Mammary epithelial cell (primary cell): ENCODE measurements at regions not wholly inside any gene's neighbourhood (a gene's known extent, or its start where the extent isn't known, plus 50 kb on each side); places are given as distances from the start of the nearest gene placed in this dataset.

ENCODE experiments used
- EZH2 ChIP-seq: IDR thresholded peaks from 2 replicates; pipeline ENCODE4 v1.6.1; 2012; ENCODE audit warnings: low read length, inconsistent platforms, borderline replicate concordance
- TF ChIP-seq, protein P1 (sequence below), 2 donors: IDR thresholded peaks in 1 of 2; conservative IDR thresholded peaks in 1 of 2; 2 replicates each; pipeline ENCODE4 v1.5.1; 2011 to 2012; ENCODE audit warnings: inconsistent platforms in 2 of 2, low read length in 2 of 2, mild to moderate bottlenecking in 2 of 2, control low read depth in 1 of 2, low read depth in 1 of 2; ENCODE audit not compliant: insufficient read depth in 1 of 2; ENCODE audit errors: extremely low read depth in 1 of 2

DNA sequence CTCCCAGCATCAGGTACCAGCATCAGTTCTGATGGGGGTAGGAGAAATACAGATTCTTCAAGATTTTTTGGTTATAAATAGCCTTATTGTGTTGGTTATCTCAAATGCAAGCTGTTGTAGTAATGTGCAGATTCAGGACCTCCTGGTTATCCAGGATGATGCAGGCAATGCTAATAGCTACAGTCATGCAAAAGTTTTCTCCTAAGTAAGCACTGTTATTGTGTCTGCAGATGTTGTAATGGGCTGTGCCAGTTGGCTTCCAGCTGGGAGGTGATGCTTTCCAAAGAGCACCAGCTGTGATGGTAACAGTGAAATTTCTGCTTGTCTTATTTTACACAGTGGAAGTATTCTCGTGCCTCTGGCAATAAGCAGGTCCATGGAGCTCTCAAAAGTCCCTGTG is 719.2 kb upstream of the CTNND2 start:
- TF ChIP-seq, protein P1, sequence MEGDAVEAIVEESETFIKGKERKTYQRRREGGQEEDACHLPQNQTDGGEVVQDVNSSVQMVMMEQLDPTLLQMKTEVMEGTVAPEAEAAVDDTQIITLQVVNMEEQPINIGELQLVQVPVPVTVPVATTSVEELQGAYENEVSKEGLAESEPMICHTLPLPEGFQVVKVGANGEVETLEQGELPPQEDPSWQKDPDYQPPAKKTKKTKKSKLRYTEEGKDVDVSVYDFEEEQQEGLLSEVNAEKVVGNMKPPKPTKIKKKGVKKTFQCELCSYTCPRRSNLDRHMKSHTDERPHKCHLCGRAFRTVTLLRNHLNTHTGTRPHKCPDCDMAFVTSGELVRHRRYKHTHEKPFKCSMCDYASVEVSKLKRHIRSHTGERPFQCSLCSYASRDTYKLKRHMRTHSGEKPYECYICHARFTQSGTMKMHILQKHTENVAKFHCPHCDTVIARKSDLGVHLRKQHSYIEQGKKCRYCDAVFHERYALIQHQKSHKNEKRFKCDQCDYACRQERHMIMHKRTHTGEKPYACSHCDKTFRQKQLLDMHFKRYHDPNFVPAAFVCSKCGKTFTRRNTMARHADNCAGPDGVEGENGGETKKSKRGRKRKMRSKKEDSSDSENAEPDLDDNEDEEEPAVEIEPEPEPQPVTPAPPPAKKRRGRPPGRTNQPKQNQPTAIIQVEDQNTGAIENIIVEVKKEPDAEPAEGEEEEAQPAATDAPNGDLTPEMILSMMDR (conservative IDR thresholded peaks at IDR 0.05 in 1 of 2, IDR thresholded peaks at IDR 0.05 in 1 of 2; ENCODE audit: extremely low read depth in 1 of 2, insufficient read depth in 1 of 2, low read depth in 1 of 2, low read length in 2 of 2): no peak
- no peak for TF ChIP-seq EZH2
